ENCODE measurements at regions not wholly inside any gene's neighbourhood (a gene's known extent, or its start where the extent isn't known, plus 50 kb on each side); places are given as distances from the start of the nearest gene placed in this dataset.

DNA sequence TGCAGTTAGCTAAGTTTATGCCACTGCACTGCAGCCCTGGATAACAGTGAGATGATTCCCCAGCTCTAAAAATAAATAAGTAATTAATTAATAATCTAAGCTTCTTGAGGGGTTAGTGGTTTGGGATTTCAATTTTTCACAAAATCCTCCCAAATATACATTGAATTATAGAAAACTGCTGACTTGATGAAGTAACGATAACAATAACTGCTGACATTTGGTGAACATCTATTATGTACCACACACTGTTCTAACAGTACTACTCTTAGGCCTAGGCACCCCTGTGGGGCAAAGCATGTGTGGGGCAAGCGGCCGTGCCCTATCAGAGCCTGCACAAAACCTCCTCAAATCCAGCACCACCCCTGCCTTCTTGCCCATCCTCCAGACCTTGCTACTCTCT, 245.8 kb upstream of the EPHA4 start:
- DNase-seq: no peak

DNA sequence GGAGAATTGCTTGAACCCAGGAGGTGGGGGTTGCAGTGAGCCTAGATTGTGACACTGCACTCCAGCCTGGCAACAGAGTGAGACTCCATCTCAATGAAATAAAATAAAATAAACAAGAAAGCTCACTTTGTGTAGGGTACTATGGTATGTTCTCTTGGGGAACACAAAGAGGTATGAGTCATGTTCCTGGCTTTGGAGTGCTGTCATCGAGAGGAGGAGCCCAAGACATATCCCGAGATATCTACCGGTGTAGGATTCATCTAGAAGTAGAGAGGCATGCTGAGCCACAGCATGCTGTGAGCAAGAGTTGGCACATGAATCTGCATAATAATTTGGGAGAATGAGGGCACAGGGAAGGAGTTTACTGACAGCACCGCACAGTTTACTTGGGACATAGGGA, 244.9 kb upstream of the EPHA4 start:
- no peak for DNase-seq

GRCh38 chr2:221816566-221816965, 244.5 kb upstream of the EPHA4 start:
- DNase-seq: no peak

DNA sequence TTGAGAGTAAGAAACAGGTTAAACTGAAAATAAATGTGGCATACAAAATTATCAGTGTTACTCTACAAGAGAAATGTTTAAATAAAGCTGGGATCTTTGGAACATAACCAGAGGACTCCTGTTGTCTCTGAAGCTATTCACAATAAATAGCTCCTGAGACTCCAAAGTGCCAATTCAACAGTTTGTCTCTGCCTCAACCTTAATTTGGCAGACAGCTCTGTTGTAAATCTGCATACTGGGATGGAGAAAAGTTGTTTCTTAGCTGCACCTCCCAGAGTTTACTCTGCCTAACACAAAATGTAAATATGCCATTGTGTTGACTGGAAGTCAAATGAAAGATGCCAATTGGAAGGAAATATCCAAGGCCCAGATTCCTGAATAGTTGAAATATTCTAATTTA, 238.5 kb upstream of the EPHA4 start:
- no peak for DNase-seq

- no peak for DNase-seq
Measured at GRCh38 chr2:221810245-221810644, 238.1 kb upstream of the EPHA4 start.

DNA sequence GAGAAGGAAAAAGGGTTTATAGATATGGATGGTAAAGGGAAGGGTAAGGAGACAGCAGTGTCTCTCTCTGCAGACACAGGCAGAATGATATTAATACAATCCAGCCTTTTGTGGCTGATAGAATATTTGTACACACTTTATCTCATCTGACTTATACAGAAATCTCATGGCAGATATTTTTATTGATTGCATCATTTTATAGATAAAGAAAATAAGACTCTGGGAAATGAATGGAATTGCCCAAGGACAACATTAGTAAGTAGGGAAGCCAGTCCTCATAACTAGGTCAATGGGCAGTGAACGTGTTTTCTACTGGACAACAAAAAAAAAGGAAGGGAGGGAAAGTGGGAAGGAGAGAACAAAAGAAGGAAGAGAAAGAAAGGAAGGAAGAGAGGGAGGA, 236.4 kb upstream of the EPHA4 start:
- DNase-seq: no peak

- DNase-seq: no peak
Measured at GRCh38 chr2:221807706-221808105, 235.6 kb upstream of the EPHA4 start.

GRCh38 chr2:221802089-221802488, 230.0 kb upstream of the EPHA4 start:
- DNase-seq: no peak

DNA sequence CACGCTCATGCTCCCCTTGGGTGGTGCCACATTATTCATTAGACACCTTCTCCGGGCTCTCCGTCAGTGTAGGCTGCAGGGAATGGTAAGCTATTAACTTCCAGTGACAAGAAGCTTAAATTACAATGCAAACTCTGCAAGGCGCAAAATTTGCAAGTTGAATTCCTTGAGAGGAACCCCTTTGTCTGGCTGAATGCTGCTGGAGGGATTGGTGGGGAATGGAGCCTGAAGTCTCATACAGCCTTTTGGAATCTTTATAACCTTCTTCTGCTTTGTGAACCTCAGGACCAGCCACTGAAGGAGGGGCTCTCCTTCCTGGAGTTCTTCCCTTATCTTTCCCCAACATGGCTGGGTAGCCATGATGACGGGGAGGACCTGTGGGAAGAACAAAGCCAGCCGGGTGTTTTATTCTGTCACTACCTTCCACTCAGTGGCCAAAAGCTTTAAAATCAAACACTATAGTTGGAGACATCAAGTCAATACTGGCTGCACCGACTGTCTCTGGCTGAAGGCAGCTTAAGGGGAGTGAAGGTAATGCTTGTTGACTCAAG, 220.9 kb upstream of the EPHA4 start:
- DNase-seq: no peak

- DNase-seq: no peak
Measured at GRCh38 chr2:221791844-221792243, 219.7 kb upstream of the EPHA4 start.

DNA sequence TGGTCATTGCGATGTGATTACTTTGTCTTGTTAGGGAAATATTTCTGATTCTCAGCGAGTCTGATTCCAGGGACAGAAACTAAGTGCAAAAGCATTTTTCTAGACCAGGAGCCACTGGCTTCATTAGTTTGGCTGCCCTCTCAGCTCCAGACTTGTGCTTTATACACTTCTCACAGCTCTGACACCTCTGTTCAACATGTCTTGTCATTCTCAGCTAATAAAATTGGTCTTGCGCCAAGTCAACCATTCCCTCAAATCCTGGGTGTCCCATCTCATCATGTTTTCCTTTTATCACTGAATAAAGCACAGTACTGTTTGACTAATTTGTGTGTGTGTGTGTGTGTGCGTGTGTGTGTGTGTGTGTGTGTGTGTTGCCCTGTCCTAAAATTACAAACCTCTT, 215.5 kb upstream of the EPHA4 start:
- no peak for DNase-seq

GRCh38 chr2:221786297-221786926, 214.3 kb upstream of the EPHA4 start:
- no peak for DNase-seq

DNA sequence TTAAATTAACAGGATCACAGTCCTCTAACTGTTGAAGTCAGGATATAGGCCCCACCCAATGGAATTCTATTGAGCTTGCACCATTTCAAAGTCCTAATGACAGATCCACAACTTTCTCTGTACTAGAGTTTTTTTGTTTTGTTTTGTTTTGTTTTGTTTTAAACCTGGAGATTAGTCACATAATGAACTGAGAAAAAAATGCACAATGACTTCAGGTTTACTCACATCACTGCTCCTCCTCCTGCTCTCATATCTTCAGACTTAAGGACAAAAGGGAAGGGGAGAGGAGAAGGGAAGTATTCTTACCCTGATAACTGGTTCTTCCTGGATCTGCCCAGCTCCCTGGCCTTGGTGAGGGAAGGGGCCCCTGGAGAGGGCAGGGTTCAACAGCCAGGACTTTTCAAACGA, 208.2 kb upstream of the EPHA4 start:
- DNase-seq: no peak

- DNase-seq: no peak
Measured at GRCh38 chr2:221779614-221780067, 207.5 kb upstream of the EPHA4 start.

GRCh38 chr2:221778025-221778424, 205.9 kb upstream of the EPHA4 start:
- DNase-seq: no peak

DNA sequence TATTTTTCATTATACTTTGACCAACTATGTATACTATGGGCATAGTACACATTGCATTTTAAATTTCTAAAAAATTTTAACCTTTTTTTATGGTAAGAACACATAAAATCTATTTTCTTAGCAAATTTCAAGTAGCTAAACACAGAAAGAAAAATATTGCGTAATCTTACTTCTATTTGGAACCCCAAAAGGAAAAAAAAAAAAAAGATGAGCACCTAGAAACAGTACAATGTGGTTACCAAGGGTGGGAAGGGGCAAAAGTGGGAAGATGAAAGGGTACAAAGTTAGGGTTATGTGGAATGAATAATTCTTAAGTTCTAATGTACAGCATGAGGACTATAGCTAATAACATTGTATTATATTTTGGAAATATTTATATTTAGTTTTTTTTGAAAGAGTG, 205.0 kb upstream of the EPHA4 start:
- no peak for DNase-seq

- no peak for DNase-seq
Measured at GRCh38 chr2:221775096-221775495, 203.0 kb upstream of the EPHA4 start.

GRCh38 chr2:221774136-221774535, 202.0 kb upstream of the EPHA4 start:
- DNase-seq: no peak

- DNase-seq: no peak
Measured at GRCh38 chr2:221771297-221771696, 199.2 kb upstream of the EPHA4 start.

- DNase-seq: no peak
Measured at GRCh38 chr2:221767106-221768012, 195.3 kb upstream of the EPHA4 start.

- no peak for DNase-seq
Measured at GRCh38 chr2:221762496-221762895, 190.4 kb upstream of the EPHA4 start.

- DNase-seq: no peak
Measured at GRCh38 chr2:221761260-221761659, 189.2 kb upstream of the EPHA4 start.

- no peak for DNase-seq
Measured at GRCh38 chr2:221758076-221758475, 186.0 kb upstream of the EPHA4 start.

DNA sequence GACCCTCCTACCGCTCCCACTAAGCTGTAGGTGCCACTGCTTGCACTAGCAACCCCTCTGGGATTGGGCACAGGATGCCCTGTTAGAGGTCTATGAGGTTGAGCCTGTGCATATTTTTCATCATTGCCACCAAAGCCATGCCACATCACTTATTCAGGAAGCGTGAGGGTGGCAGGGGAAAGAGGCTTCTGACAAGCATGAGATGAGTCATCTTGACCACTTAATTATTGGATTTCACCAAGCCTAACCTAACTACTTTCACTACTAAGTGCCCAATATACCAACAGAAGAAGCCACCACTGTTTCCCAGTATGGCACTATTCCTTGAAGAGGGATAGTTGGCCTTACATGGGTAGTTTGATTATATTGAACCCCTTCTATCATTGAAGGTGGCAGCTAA, 181.3 kb upstream of the EPHA4 start:
- no peak for DNase-seq
